Central memory CD8-positive, alpha-beta T cell (primary cell): ENCODE measurements at regions not wholly inside any gene's neighbourhood (a gene's known extent, or its start where the extent isn't known, plus 50 kb on each side); places are given as distances from the start of the nearest gene placed in this dataset.
"Not testable (repeated sequence)": the region's sequence is repeated elsewhere in the genome, so short reads cannot be mapped to it uniquely, and the experiment has no call there.

ENCODE experiments used
- ATAC-seq: fragments of 150-1000 bp; cut with Tn5 transposase; replicated peaks from 2 replicates; pipeline ENCODE4 v1.10.0; 2022; ENCODE audit warnings: mild to moderate bottlenecking, moderate FRiP score, moderate number of reproducible peaks; ENCODE audit not compliant: poor library complexity, severe bottlenecking; ENCODE audit errors: extremely low read depth
- DNase-seq, 2 donors: peaks; one replicate each; pipeline ENCODE4 v3.0.0; 2021; ENCODE audit warnings: low spot score in 2 of 2
- H3K27ac Mint-ChIP-seq: one replicate; pipeline ENCODE4 v1.8.0; 2022; ENCODE audit warnings: low read depth, mild to moderate bottlenecking, moderate library complexity, mixed read lengths
- H3K27me3 Mint-ChIP-seq: one replicate; pipeline ENCODE4 v1.8.0; 2022; ENCODE audit warnings: mixed read lengths
- H3K36me3 Mint-ChIP-seq: one replicate; pipeline ENCODE4 v1.8.0; 2022; ENCODE audit warnings: mild to moderate bottlenecking, moderate library complexity, mixed read lengths; ENCODE audit not compliant: insufficient read depth
- H3K4me1 Mint-ChIP-seq: one replicate; pipeline ENCODE4 v1.8.0; 2022; ENCODE audit warnings: mixed read lengths
- H3K4me3 Mint-ChIP-seq: one replicate; pipeline ENCODE4 v1.8.0; 2022; ENCODE audit warnings: mild to moderate bottlenecking, moderate library complexity, mixed read lengths
- H3K9me3 Mint-ChIP-seq: one replicate; pipeline ENCODE4 v1.8.0; 2022; ENCODE audit warnings: mixed read lengths

GRCh38 chr16:29606669-29607427 lies 56.2 kb upstream of the SPN start:
- not testable (repeated sequence) for H3K4me3 Mint-ChIP-seq, DNase-seq, H3K27ac Mint-ChIP-seq, H3K27me3 Mint-ChIP-seq, ATAC-seq, H3K9me3 Mint-ChIP-seq
- H3K36me3 Mint-ChIP-seq: peaks cover 20% of the 10 kb centered on the region
- H3K4me1 Mint-ChIP-seq: peaks cover 38% of the 10 kb centered on the region

- H3K4me3 Mint-ChIP-seq, H3K27me3 Mint-ChIP-seq, H3K9me3 Mint-ChIP-seq, ATAC-seq, H3K27ac Mint-ChIP-seq, DNase-seq: not testable (repeated sequence)
- Mint-ChIP-seq H3K36me3 (peaks cover 21% of the 10 kb centered on the region), H3K4me1 (peaks cover 35% of the 10 kb centered on the region)
Observed at GRCh38 chr16:29607428-29607823, 55.6 kb upstream of the SPN start.

- H3K27ac Mint-ChIP-seq: peak overlapping the region; percentile 91
- not testable (repeated sequence) for DNase-seq, H3K9me3 Mint-ChIP-seq, H3K27me3 Mint-ChIP-seq
- ATAC-seq: peak; percentile 65
- peak overlapping the region; percentile 92 for H3K4me3 Mint-ChIP-seq
- H3K36me3 Mint-ChIP-seq: peaks cover 18% of the 10 kb centered on the region
- peaks cover 25% of the 10 kb centered on the region for H3K4me1 Mint-ChIP-seq
Observed at GRCh38 chr16:29612381-29613306, 50.4 kb upstream of the SPN start.
